HG02885 (cell line): ENCODE measurements at regions not wholly inside any gene's neighbourhood (a gene's known extent, or its start where the extent isn't known, plus 50 kb on each side); places are given as distances from the start of the nearest gene placed in this dataset.

Source experiments
- ATAC-seq: cut with Tn5 transposase; IDR thresholded peaks from one replicate; pipeline ENCODE4 v1.9.1; 2021; ENCODE audit warnings: mild to moderate bottlenecking; ENCODE audit not compliant: unreplicated experiment, poor library complexity

DNA sequence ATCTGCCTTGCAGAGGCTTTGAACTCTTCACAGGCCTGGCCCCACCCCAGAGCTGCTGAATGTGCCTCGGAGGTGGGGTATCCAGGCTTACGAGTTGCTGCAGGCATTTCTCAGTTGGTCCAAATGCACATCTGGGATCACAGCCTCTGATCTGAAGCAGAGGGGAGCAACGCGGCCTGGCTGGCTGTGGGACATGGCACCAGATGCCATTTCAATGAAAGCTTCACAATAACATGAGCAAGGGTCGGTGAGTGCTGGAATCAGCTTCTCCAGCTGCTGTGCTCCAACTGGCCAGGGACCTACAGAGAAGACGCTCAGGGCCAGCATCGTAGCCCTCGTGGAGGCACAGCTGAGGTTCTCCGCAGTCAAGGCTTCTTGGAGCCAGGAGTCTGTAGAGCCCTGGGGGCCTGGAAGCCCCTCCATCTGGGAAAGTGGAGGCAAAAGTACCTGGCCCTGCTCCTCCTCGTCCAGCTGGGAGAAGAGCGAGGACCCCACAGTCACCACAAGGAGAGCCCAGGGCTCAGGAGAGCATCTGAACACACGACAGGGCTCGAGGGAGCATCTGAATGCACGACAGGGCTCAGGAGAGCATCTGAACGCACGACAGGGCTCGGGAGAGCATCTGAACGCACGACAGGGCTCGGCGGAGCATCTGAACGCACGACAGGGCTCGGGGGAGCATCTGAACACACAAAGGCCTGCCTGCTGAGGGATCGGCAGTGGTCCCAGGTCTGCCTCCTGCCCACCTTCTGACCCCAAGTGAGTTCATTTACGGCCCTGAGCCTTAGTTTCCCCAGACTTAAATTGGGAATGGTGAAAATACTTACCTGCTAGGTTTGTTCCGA lies 165.2 kb downstream of the DLL1 start:
- ATAC-seq, result no peak

DNA sequence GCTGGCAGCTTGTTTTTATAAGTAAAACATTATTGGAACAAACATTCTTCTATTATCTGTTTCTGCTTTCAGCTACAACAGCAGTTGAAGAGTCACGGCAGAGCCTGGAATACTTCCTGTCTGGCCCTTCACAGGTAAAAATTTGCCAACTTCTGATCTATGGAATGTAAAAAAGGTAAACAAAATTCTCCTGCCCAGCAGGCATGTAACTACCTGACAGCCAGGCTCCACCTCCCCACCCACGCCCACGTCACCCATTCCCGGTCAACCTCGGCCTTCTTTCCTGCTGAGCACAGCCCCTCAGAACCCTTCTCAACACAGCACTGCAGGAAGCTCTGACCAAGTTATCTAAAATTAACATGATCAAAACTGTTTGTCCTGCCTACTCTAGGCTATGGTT lies 166.0 kb downstream of the DLL1 start:
- ATAC-seq, result no peak

DNA sequence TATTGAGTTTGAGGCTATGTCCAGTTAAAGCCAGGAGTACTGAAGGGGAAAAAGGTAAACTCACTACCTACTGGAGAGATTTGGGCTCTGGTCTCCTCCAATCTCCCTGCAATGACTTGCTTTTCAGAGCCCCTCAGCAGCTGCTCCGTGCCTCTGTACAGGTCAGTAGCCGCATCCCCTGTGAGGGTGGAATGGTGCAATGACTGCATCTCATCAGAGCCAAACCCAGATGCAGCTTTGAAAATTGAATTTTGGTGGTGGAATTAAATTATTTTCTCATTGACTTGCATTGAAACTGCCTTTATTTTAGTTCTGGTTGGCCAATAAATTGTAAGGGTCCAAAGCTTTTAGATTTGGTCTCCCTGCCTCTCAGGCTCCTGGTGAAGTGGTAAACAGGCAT lies 166.7 kb downstream of the DLL1 start:
- no peak for ATAC-seq

DNA sequence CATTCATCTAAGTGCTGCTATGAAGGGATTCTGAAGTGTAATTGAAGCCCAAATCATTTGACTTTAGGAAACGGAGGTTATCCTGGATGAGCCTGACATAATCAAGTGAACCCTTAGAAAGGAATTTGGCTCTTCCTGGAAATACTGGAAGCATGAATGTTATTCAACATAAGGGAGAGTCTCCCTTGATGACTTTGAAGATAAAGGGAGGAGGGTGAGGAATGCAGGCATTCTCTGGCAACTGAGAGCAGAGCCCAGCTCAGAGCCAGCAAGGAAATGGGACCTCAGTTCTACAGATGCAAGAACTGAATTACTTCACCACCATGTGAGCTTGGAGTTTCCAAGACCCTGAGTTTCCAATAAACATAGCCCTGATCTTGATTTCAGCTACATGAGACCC lies 168.2 kb downstream of the DLL1 start:
- no peak for ATAC-seq

DNA sequence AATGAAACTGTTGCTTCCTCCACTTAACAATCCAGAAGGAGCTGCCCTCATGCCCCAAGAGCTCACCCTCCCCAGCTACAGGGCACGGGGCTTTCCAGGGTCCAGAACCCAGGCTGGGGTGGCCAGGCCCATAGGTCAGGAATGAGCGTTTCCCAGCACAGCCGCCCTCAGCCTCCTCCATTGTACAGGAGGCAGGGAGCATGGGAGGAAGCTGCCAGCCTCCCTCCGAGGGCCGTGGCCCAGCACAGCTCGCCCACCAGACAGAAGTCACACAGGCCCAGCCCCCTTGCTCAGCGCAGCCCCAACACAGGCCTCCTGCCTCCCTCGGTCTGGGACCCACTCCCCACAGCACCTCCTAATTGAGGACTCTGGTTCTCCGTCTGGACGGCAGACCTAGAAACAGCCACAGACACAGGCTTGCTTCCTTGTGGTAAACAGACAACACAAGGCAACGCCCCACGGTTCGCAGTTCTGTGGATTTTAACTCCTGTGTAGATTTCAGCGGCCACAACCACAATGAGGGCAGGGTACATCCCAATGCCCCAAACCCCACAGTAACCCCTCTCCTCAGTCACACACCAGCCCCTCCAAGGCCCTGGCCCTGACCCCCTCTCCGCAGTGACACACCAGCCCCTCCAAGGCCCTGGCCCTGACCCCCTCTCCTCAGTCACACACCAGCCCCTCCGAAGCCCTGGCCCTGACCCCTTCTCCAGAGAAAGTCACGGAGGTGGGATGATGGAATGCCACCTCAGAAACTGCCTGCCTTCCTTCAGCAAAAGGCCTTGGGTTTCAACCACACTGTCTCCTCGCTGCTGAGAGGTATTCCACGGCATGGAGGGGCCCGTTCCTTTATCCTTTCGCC lies 173.5 kb downstream of the DLL1 start:
- no peak for ATAC-seq

DNA sequence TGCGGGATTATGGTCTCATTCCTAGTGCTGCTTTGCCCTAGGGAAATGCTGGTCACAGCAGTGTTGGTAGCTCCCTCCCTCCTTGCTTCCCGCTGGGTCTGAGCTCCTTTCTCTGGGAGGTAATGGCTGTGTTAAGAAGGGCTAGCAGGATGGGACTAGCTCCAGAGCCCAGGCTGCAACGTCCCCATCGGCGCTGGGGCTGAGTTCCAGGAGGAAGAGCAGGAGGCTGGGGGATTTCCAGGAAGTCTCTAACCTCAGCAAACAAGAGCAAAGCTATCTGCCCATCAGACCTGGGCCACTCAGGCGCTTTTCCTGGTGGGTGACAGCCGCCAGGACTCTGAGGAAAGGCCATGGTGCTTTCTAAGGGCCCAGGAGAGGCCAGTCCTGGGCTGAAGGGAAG lies 174.2 kb downstream of the DLL1 start:
- ATAC-seq, result no peak

DNA sequence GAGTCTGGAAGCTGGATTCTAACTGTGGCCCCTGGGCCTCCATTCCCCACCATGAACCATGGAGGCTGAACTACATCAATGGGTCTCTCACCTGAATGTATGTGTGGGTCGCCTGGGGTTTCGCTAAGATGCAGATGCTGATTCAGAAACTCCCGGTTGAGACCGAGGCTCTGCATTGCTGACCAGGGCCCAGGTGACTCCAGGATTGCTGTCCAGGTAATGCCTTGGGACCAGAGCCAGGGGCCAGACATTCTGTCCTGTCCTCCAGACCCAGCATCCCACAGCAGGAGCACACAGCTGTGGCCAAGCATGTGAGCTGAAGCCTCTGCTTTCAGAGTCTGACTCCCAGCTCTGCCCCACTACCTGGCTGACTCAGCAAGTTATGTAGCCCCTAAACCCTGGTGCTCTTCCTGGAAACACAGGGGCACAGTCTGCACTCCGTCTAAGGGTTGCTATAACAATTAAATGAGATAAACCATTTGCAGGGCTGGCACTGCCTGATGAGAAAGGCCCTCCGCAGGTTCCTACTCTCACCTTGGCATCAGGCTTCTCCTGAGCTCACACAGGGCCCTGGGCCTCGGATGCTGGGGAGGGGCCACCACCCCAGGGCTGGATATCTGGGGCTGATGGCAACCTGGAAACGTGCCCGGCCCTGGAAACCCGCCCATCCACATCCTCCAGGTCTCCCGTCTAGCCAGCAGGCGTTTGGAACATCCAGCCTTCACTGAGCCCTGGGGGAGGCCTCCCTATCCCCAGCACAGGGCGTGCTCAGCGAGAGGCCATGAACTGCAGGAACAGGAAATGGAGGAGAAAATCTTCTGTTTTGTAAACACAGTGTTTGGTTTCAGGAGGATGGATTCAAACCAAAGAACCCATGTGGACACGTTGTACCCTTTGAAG lies 175.7 kb downstream of the DLL1 start:
- ATAC-seq, result no peak

DNA sequence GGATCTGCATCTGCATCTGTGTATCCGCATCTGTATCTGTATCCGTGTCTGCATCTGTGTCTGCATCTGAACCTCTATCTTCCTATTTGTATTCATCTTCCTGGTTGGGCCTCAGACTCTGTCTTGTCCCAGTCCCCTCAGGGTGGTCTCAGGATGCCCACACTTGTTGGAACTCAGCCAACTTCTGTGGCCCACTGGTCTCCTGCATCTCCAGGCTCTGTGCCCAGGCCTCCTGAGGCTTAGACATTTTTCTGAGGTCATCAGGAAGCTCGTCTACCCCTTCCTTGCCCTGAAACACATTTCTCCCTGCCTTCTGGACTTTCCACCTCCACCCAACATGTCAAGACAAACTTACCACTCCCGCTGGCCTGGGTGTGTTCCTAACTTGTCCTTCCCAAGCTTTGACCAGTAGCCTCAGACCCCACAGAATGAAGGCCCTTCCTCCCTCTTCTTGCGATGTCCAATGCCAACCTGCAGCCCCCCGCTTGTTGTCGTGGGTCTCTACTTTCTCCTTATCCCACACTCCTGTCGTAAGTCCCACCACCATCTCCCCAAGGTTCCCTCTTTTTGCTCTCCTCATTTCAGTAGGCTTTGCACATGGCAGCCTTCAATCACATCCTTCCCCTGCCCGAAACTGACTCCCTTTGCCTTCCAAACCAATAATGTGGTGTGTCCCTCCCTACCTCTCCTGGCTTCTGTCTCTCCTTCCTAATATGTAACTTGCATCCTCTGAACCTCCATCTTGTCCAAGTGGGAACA lies 176.5 kb downstream of the DLL1 start:
- ATAC-seq, result no peak

DNA sequence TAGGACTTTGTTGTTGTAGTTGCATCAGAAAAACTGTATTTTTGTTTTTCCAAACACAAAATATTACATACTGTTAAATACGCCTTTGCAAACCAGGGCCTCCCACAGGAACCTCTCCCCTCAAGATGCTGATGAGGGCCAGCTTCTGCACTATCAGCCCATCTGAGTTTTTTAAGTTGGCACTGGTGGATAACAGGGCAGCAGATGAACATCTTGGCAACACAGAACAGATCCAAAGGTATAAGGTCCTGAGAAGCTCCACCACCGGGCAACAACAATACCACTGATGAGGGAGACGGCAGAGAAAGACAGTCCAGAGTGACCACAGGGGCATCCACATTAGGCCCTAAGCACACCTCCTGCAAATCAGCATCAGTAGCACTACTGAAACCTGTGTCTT lies 177.7 kb downstream of the DLL1 start:
- ATAC-seq, result no peak

DNA sequence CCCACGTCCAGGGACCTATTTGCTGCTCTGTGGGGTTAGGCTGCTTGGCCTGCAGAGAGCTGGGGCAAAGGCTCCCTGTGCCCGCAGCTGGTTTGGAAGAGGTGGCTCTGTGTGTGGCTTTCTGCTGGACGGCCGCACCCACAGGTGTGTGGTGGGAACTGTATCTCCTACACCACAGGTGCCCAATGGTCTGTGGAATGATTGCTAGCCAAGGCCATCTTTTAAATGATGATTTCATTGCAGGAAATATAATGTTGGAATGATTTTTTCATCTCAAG lies 178.4 kb downstream of the DLL1 start:
- no peak for ATAC-seq

DNA sequence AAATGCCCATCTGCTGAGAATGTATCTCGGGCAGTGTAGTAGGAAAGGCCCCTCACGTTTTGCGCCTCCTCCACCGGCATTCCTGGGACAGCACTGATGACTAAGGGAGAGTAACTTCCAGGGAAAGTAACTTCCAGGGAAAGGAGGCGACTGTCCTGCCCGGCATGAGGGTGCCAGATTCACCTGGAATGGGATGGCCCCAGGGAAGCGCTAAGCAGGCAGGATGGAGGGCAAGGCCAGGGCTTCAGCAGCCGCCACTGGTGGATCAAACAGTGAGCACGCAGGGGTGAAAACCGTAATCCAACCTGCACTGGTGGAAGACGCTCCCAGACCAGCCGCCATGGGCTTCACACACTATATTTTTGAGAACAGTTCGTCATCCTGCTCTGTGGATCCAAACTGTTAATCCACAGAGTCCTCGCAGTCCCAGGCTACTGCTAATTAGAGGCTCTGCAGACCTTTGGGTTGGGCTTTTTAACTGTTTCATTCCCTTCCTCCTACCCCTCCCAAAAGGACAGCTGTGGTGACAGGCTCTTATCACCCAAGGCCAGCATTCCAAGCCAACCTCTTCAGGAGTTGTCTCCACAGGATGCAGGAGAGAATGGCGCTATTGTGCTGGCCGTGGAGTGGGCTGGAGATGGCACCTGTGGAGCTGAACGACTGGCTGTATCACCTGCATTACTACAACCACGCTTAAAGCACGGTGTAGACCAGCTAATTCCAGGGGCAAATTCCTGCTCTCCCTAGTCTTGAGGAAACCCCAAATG lies 178.9 kb downstream of the DLL1 start:
- ATAC-seq, result no peak

DNA sequence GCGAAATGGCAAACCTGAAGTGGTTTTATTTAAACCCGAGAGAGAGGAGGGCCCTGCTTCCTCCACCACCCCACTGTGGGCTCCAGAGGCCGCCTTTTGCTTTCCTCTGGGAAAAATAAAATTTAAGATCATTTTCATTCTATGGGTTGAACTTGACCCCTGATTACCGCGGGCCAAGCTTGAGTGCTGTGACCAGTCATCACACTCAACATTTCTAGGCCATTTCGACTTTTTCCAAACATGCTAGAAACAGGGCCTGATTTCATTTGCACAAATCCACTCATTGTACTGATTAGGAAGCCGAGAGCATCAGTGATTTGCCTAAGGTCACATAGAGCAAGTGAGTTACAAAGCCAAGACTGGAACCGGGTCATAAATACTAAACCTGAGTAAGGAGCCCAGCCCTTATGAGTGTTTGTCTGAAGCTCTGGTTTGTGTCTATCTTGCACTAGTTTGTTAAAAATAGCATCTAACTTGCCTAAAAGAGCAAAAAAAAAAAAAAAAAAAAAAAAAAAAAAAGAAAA lies 179.7 kb downstream of the DLL1 start:
- ATAC-seq, result no peak

DNA sequence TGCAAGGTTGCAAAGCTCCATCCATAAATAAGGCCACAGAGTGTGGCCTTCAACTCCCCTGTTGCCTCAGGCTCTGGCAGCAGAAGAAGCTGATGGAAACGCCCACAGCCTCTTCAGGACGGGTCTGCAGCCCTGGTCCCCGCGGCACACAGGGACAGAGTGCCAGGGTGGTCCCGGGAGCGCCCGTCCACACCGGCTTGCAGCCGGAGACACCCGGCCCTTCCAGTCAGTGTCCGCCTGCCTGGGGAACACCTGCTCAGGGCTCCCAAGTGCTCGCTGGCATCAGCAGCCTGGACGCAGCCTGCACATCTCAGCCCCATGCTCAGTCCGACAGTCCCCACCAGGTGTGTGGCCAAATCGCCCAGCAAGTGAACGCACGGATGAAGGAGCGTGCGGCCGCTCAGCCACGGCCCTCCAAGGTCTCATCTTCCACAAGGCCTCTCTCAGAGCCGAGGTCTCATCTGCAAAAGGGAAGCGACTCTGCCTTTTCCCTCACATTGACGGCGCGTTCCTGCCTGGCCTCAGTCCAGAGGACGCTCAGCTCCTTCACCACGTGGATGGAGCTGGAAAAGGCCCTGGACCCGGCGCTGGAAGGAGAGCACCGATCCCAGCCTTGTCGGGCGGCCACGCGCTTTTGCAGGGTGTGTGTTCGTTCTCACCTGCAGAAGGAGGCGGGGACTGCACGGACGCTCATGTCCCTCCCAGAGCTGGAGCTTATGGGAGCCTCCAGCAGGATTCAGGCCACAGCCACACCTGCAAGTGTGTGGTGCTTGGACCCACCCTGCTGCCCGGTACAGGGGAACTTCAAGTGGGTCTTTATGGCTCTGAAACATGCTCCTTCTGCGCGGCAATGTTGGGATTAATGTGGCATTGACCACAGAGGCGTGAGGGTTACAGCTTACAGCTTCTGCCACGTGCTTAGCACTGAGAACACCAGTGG lies 180.4 kb downstream of the DLL1 start:
- ATAC-seq, result no peak

DNA sequence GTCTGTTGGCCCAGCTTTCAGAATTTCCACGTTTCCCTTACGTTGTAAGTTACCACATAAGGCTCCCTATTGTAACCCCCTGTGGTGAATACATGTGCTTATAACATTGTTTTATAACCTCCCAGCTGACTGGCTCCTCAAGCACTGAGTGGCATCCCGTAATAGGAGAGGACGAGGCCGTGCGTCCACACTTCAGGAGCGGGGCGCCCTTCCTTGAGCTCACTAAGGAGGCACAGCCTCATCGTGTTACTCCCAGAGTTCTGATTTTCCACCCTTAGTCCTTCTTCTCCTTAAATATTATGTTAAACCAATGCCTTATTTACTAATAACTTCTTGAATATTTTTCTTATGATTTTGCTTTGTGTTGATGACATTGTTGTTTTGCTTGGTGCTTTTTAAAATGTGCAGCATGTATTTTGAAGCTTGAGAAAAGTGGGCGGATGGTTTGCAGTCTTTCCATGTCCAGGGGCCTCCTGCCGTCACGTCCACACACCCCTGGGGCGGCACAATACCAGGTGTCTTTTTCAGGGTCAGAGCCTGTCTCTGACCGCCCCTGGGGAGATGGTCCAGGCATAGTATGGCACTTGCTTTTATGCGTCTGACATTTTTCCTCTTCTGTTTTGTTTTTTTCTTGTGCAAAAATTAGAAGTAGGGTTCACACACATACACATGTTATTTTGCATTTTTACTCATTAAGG lies 181.8 kb downstream of the DLL1 start:
- no peak for ATAC-seq

DNA sequence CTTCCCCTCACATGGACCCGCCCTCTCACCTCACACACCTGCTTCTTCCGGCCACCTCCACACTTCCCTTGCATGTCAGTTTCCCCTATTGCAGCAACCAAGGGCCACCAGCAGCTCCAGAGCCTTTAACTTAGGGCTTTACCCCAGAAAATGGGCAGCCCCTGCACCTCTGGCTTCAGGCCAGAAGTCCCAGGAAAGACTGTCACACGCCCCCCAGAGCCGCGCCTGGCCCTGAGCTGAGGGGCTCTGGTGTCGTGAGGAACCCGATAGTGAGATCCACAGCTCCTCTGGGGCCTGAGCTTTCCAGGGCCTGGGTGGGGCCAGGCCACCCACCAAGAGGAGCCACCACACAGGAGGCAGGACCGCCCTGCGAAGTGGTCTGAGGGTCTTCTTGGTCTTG lies 182.4 kb downstream of the DLL1 start:
- ATAC-seq, result no peak

DNA sequence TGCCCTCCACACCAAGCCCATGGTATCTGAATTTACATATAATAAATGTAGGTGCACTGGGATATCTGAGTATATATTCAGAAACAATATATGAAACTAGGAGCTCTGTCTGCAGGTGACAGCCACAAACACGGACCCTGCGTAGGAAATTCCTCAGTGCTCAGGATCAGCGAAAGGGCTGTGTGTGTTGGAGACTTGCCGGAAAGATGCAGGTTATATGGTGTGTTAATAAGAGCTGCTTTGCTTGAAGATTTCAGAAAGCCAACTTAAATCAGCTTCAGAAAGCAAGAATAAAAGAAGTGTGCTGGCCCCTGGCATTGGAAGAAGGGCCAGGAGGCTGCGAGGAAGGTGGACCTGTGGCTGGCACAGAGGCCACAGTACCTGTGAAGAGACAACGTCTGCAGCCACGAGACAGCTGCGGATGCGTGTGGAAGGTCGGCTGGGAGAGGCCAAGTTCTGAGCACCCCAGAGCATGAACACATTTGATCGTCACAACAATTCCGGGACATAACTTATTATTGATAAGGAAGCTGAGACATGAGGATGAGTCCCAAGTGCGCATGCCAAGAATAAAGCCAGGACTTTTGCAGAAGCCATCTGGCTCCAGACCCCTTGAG lies 183.2 kb downstream of the DLL1 start:
- ATAC-seq, result no peak

DNA sequence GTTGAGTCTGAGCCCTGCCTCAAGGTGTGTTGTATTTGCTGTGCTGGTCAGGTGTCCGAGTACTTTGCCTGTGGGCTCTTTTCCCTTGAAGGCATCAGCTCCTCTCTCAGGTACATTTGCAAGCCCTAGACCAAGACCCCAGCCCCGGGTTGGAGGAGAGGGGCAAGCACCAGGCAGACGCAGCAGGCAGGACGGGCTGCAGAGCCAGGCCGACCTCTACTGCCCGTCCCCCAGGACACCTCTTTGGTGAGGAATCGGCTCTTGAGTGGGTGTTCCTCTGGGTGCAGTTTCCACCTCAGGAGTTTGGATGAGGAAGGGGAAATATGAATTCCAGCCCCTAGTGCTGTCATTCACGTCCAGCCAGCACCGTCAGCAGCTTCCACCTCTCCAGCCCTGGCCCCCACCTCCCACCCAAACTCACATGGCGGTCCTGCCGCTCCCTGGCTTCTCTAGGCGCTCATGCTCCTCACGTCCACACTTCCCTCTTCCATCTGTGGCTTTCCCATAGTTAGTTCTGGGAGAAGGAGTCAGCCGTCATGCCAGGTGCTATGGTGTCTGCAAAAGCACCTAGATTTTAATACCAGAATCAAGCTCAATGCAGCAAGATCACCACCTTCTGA lies 183.9 kb downstream of the DLL1 start:
- no peak for ATAC-seq
